ENCODE measurements at regions not wholly inside any gene's neighbourhood (a gene's known extent, or its start where the extent isn't known, plus 50 kb on each side); places are given as distances from the start of the nearest gene placed in this dataset.

- no peak for TF ChIP-seq CTCF (conservative IDR thresholded peaks at IDR 0.05; ENCODE audit: low read length)
- TF ChIP-seq EZH2phosphoT487 (IDR thresholded peaks at IDR 0.05; ENCODE audit: borderline replicate concordance, low read depth, low read length): no peak
Observed at GRCh38 chr15:31274496-31275330, 51.9 kb upstream of the KLF13 start.

Data from OCI-LY7 (cell line).